IMR-90 (cell line): ENCODE measurements at regions not wholly inside any gene's neighbourhood (a gene's known extent, or its start where the extent isn't known, plus 50 kb on each side); places are given as distances from the start of the nearest gene placed in this dataset.

Experiments used
- ATAC-seq: fragments of 200-7000 bp; cut with Tn5 transposase; 2 replicates; pipeline ENCODE4 v1.9.1; 2020; ENCODE audit warnings: low read depth, mild to moderate bottlenecking, moderate library complexity
- BruUV-seq: library from RNA; stranded (reverse); fragments of 400-500 nt; replicated peaks from 2 replicates; lab custom pipeline; 2021; lab: Mats Ljungman, UMichigan
- CTCF ChIA-PET: fragments of 300-600 bp; formaldehyde crosslinking; extraction: SDS; loops from one replicate; lab custom pipeline; 2021; ENCODE audit warnings: antibody characterized with exemption; lab: Yijun Ruan, JAX
- POLR2A ChIA-PET: fragments of 300-600 bp; sonication (Branson Sonifier 250); formaldehyde crosslinking; loops from one replicate; lab custom pipeline; 2022; ENCODE audit warnings: antibody characterized with exemption; ENCODE audit not compliant: unreplicated experiment; lab: Charles Lee
- DNase-seq: peaks from one replicate; pipeline ENCODE4 v3.0.0; 2013
- H2AFZ ChIP-seq: replicated peaks from 2 replicates; pipeline ENCODE3; 2013; ENCODE audit warnings: low read length, mild to moderate bottlenecking; ENCODE audit not compliant: poor library complexity
- H2AK5ac ChIP-seq: 2 replicates; pipeline ENCODE4 v1.6.1; 2013; ENCODE audit warnings: low read depth, low read length, inconsistent platforms
- H2AK9ac ChIP-seq: replicated peaks from 2 replicates; pipeline ENCODE3; 2013; ENCODE audit warnings: mild to moderate bottlenecking, low read depth, low read length, moderate library complexity; ENCODE audit not compliant: poor library complexity
- H2BK120ac ChIP-seq: 2 replicates; pipeline ENCODE4 v1.6.1; 2013; ENCODE audit warnings: low read depth, low read length, inconsistent platforms
- H2BK15ac ChIP-seq: 3 replicates; pipeline ENCODE4 v1.6.1; 2013; ENCODE audit warnings: low read depth, low read length, inconsistent platforms
- H2BK20ac ChIP-seq: 2 replicates; pipeline ENCODE4 v1.6.1; 2013; ENCODE audit warnings: low read depth, mild to moderate bottlenecking, inconsistent platforms, low read length, moderate library complexity
- H2BK5ac ChIP-seq: 2 replicates; pipeline ENCODE4 v1.6.1; 2013; ENCODE audit warnings: mild to moderate bottlenecking, low read depth, low read length, inconsistent platforms; ENCODE audit not compliant: poor library complexity, severe bottlenecking
- H3K14ac ChIP-seq: replicated peaks from 2 replicates; pipeline ENCODE4 v1.6.1; 2013; ENCODE audit warnings: low read depth, low read length, inconsistent platforms
- H3K18ac ChIP-seq: 2 replicates; pipeline ENCODE4 v1.6.1; 2013; ENCODE audit warnings: low read depth, low read length, control low read depth
- H3K23ac ChIP-seq: 2 replicates; pipeline ENCODE4 v1.6.1; 2013; ENCODE audit warnings: low read depth, low read length, inconsistent platforms
- H3K27ac ChIP-seq: 2 replicates; pipeline ENCODE4 v1.5.1; 2013; ENCODE audit warnings: mild to moderate bottlenecking, control low read depth, low read length; ENCODE audit not compliant: insufficient read depth
- H3K27me3 ChIP-seq: 2 replicates; pipeline ENCODE4 v1.6.1; 2013; ENCODE audit warnings: low read length; ENCODE audit not compliant: control insufficient read depth, insufficient read depth
- H3K36me3 ChIP-seq: 2 replicates; pipeline ENCODE4 v1.6.1; 2013; ENCODE audit warnings: low read length, mixed read lengths; ENCODE audit not compliant: control insufficient read depth, insufficient read depth
- H3K4ac ChIP-seq: 2 replicates; pipeline ENCODE4 v1.6.1; 2013; ENCODE audit warnings: low read depth, low read length, inconsistent platforms
- H3K4me1 ChIP-seq: 2 replicates; pipeline ENCODE4 v1.6.1; 2013; ENCODE audit warnings: low read length, mixed read lengths; ENCODE audit not compliant: control insufficient read depth, insufficient read depth
- H3K4me2 ChIP-seq: 2 replicates; pipeline ENCODE4 v1.6.1; 2013; ENCODE audit warnings: low read depth, mild to moderate bottlenecking, control low read depth, low read length, moderate library complexity
- H3K4me3 ChIP-seq: 2 replicates; pipeline ENCODE4 v1.5.1; 2013; ENCODE audit warnings: low read depth, mild to moderate bottlenecking, control low read depth, low read length, moderate library complexity; ENCODE audit not compliant: insufficient read depth
- H3K56ac ChIP-seq: 2 replicates; pipeline ENCODE4 v1.6.1; 2013; ENCODE audit warnings: low read length, inconsistent platforms; ENCODE audit not compliant: insufficient read depth; ENCODE audit errors: extremely low read depth
- H3K79me1 ChIP-seq, 2 experiments: 2 replicates each; pipeline ENCODE4 v1.6.1; 2013; ENCODE audit warnings: low read length in 2 of 2, inconsistent platforms in 1 of 2, low read depth in 1 of 2
- H3K9ac ChIP-seq: 2 replicates; pipeline ENCODE4 v1.6.1; 2013; ENCODE audit warnings: low read depth, low read length, control low read depth
- H3K9me1 ChIP-seq: 2 replicates; pipeline ENCODE4 v1.6.1; 2013; ENCODE audit warnings: low read length, inconsistent platforms; ENCODE audit not compliant: insufficient read depth
- H3K9me3 ChIP-seq: 2 replicates; pipeline ENCODE4 v1.6.1; 2013; ENCODE audit warnings: low read length; ENCODE audit not compliant: control insufficient read depth, insufficient read depth
- H4K20me1 ChIP-seq: 2 replicates; pipeline ENCODE4 v1.6.1; 2013; ENCODE audit warnings: low read length, inconsistent platforms; ENCODE audit not compliant: insufficient read depth
- H4K5ac ChIP-seq: 2 replicates; pipeline ENCODE4 v1.6.1; 2013; ENCODE audit warnings: mild to moderate bottlenecking, low read depth, low read length, control low read depth
- H4K8ac ChIP-seq, 2 experiments: 2 replicates each; pipeline ENCODE4 v1.6.1; 2013; ENCODE audit warnings: low read depth in 2 of 2, low read length in 2 of 2, control low read depth in 1 of 2, inconsistent platforms in 1 of 2
- H4K91ac ChIP-seq: 2 replicates; pipeline ENCODE4 v1.6.1; 2013; ENCODE audit warnings: low read depth, low read length, inconsistent platforms; ENCODE audit not compliant: insufficient read depth
- CEBPB ChIP-seq: IDR thresholded peaks from 2 replicates; pipeline ENCODE4 v1.6.1; 2012; ENCODE audit warnings: low read depth, low read length, improper control_type of control experiment
- CHD1 ChIP-seq: IDR thresholded peaks from 2 replicates; pipeline ENCODE4 v1.6.1; 2012; ENCODE audit warnings: low read depth, low read length, improper control_type of control experiment
- CTCF ChIP-seq: conservative IDR thresholded peaks from 2 replicates; pipeline ENCODE4 v1.5.1; 2012; ENCODE audit warnings: mild to moderate bottlenecking, low read depth, low read length, improper control_type of control experiment
- FOS ChIP-seq: fragments of 150-350 bp; IDR thresholded peaks from 2 replicates; pipeline ENCODE4 v1.6.1; 2016; ENCODE audit warnings: low read depth, low read length
- MAFK ChIP-seq: IDR thresholded peaks from 2 replicates; pipeline ENCODE4 v1.6.1; 2012; ENCODE audit warnings: low read depth, low read length, improper control_type of control experiment
- MAZ ChIP-seq: IDR thresholded peaks from 2 replicates; pipeline ENCODE4 v1.6.1; 2012; ENCODE audit warnings: low read depth, mild to moderate bottlenecking, low read length, improper control_type of control experiment, moderate library complexity, borderline replicate concordance
- MXI1 ChIP-seq: IDR thresholded peaks from 2 replicates; pipeline ENCODE4 v1.6.1; 2012; ENCODE audit warnings: low read depth, mild to moderate bottlenecking, low read length, moderate library complexity, borderline replicate concordance
- POLR2A ChIP-seq: IDR thresholded peaks from 2 replicates; pipeline ENCODE4 v1.6.1; 2012; ENCODE audit warnings: mild to moderate bottlenecking, low read depth, low read length
- RAD21 ChIP-seq: IDR thresholded peaks from 2 replicates; pipeline ENCODE4 v1.6.1; 2012; ENCODE audit warnings: low read length, improper control_type of control experiment
- RCOR1 ChIP-seq: IDR thresholded peaks from 2 replicates; pipeline ENCODE4 v1.6.1; 2012; ENCODE audit warnings: mild to moderate bottlenecking, low read length, improper control_type of control experiment; ENCODE audit not compliant: insufficient replicate concordance
- SMC3 ChIP-seq: fragments of 150-350 bp; IDR thresholded peaks from 2 replicates; pipeline ENCODE4 v1.6.1; 2016; ENCODE audit warnings: low read depth, mild to moderate bottlenecking, antibody characterized with exemption, low read length, moderate library complexity
- WGBS, 2 experiments: methylation state at CpG; one replicate each; pipeline versions ENCODE4 v1.1.5 to v1.1.7; 2013; ENCODE audit warnings: missing lambda C conversion rate in 2 of 2; ENCODE audit not compliant: insufficient read length in 1 of 2; ENCODE audit errors: extremely low coverage in 2 of 2; 5-methylcytosine and 5-hydroxymethylcytosine counted together
- dilution Hi-C: fragments of 300-500 bp; cut with HindIII; formaldehyde crosslinking; loops from one replicate; pipeline ENCODE4 v1.14.3; 2018; ENCODE audit warnings: low sequenced_read_pairs; ENCODE audit not compliant: unreplicated experiment
- in situ Hi-C: fragments of 300-500 bp; cut with MboI; formaldehyde crosslinking; loops from 3 replicates; pipeline ENCODE4 v1.14.3; 2019; ENCODE audit warnings: low sequenced_read_pairs, inconsistent platforms, mixed read lengths
- intact Hi-C: fragments of 100-400 bp; cut with micrococcal nuclease; formaldehyde crosslinking; loops from 2 replicates; pipeline ENCODE4 v1.10.0; 2022

GRCh38 chr10:62540389-62540788, 166.2 kb downstream of the ZNF365 start:
- no peak overlapping the region for H3K4me3 ChIP-seq
- peaks cover 7% of the 10 kb centered on the region for H3K27me3 ChIP-seq
- POLR2A ChIA-PET = no interaction called here
- peaks cover 2% of the 10 kb centered on the region; the same call in 1 of the 2 replicates for H3K4me1 ChIP-seq
- intact Hi-C loops = no loop called here
- in situ Hi-C loops = no loop called here
- no CpG with 5 or more reads among the region's 3 CpGs for WGBS, 2 experiments
- dilution Hi-C loops = no loop called here
- CTCF ChIA-PET = no interaction called here
- no peaks in the 10 kb centered on the region for H3K79me1 ChIP-seq
- ATAC-seq (no peak), DNase-seq (no peak)
- no peak overlapping the region for H3K18ac ChIP-seq
- 0 out of 2 replicates have a peak, but pooled peaks cover 2% of the 10 kb centered on the region for H3K9me3 ChIP-seq
- H4K20me1 ChIP-seq = no peaks in the 10 kb centered on the region
- no peak overlapping the region for H4K5ac ChIP-seq
- no peak overlapping the region for H3K4me2 ChIP-seq
- BruUV-seq = no TSS peak
- H3K9me1 ChIP-seq = no peaks in the 10 kb centered on the region
- no peak overlapping the region for H3K14ac ChIP-seq
- no peaks in the 10 kb centered on the region for H3K36me3 ChIP-seq
- no peak overlapping the region for H3K56ac ChIP-seq
- H3K23ac ChIP-seq = no peak overlapping the region
- no peak overlapping the region for H3K27ac ChIP-seq
- H2BK120ac ChIP-seq = no peak overlapping the region
- TF ChIP-seq CHD1 (no peak), RAD21 (no peak), CEBPB (no peak), POLR2A (no peak), SMC3 (no peak), MAFK (no peak), MXI1 (no peak), RCOR1 (no peak), MAZ (no peak), FOS (no peak), CTCF (no peak)
- H2BK15ac ChIP-seq = no peak overlapping the region
- H4K8ac ChIP-seq = no peak overlapping the region
- no peak overlapping the region for H2BK20ac ChIP-seq
- H2AK5ac ChIP-seq = no peak overlapping the region
- no peak overlapping the region for H2AFZ ChIP-seq
- no peak overlapping the region for H4K91ac ChIP-seq
- no peak overlapping the region for H2AK9ac ChIP-seq
- no peak overlapping the region for H3K4ac ChIP-seq
- H2BK5ac ChIP-seq = no peak overlapping the region
- H3K9ac ChIP-seq = no peak overlapping the region
